ENCODE measurements at regions not wholly inside any gene's neighbourhood (a gene's known extent, or its start where the extent isn't known, plus 50 kb on each side); places are given as distances from the start of the nearest gene placed in this dataset.
A peak's percentile ranks its signal among the peaks of the same experiment; 100 is the strongest.

DNA sequence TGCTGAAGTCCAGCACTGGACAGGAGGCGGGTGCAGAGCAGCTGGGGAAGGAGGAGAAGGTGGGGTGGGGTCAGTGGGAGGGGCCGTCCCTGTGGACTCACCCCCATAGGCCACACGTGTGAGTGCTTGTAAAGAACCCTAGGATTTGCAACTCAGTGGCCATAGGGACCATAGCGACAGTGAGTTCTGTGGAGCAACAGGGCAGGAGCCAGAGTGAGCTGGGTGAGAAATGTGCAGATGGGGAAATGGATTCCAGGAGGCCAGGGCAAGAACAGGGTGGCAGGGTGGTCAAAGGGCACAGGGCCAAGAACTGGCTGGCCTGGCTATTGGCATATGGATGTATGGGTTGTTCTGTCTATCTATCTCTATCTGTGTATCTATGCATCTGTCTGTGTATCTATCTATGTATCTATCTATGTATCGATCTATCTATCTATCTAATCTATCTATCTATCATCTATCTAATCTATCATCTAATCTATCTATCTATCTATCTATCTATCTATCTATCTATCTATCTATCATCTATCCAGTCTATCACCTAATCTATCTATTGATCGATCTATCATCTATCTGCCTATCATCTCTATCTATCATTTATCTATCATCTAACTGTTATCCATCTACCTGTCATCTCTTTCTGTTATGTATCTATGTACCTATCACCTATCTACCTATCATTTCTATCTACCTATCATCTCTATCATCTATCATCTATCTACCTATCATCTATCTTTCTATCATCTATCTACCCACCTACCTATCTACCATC is 889.0 kb downstream of the TBC1D22A start:
- DNase-seq (ENCODE audit: insufficient read length, low spot score) (no peak), FAIRE-seq (no peak)
- no peak for TF ChIP-seq POLR2AphosphoS5 (IDR thresholded peaks at IDR 0.05; ENCODE audit: low read depth, low read length)
- TF ChIP-seq PAX5 (IDR thresholded peaks at IDR 0.05; ENCODE audit: insufficient read depth, low read length, severe bottlenecking) = no peak
- no peak for TF ChIP-seq POU2F2 (IDR thresholded peaks at IDR 0.05; ENCODE audit: low read depth, low read length)
- TF ChIP-seq POLR2A (IDR thresholded peaks at IDR 0.05; ENCODE audit: low read depth, low read length) = no peak
- no peak for TF ChIP-seq SPI1 (IDR thresholded peaks at IDR 0.05; ENCODE audit: low read depth, low read length)
- no peak for TF ChIP-seq TAF1 (IDR thresholded peaks at IDR 0.05; ENCODE audit: low read depth, low read length)

GRCh38 chr22:47647720-47648119 is 885.3 kb downstream of the TBC1D22A start:
- DNase-seq (ENCODE audit: insufficient read length, low spot score) = no peak
- FAIRE-seq = peak; percentile 9
- TF ChIP-seq SPI1 (IDR thresholded peaks at IDR 0.05; ENCODE audit: low read depth, low read length) = no peak
- no peak for TF ChIP-seq POLR2A (IDR thresholded peaks at IDR 0.05; ENCODE audit: low read depth, low read length)

- FAIRE-seq (no peak), DNase-seq (ENCODE audit: insufficient read length, low spot score) (no peak)
- TF ChIP-seq POLR2A (IDR thresholded peaks at IDR 0.05; ENCODE audit: low read depth, low read length) (no peak), SPI1 (IDR thresholded peaks at IDR 0.05; ENCODE audit: low read depth, low read length) (no peak), TAF1 (IDR thresholded peaks at IDR 0.05; ENCODE audit: low read depth, low read length) (no peak)
Measured at GRCh38 chr22:47647181-47647580, 884.7 kb downstream of the TBC1D22A start.

DNA sequence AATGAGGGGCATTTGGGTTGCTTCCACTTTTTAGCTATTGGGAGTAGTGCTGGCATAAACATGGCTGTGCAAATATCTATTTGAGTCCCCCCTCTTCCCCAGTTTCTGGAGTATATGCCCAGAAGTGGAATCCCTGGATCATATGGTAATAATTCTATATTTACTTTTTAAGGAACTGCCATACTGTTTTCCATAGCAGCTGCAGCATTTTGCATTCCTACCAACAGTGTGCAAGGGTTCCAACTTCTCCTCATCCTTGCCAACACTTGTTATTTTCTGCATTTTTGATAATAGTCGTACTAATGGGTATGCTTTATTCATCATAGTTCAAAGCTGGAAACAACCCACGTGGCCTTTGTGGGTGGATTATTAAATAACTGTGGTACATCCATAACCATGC is 883.5 kb downstream of the TBC1D22A start:
- DNase-seq (ENCODE audit: insufficient read length, low spot score) = no peak
- TF ChIP-seq POLR2A (IDR thresholded peaks at IDR 0.05; ENCODE audit: low read depth, low read length) (no peak), POU2F2 (IDR thresholded peaks at IDR 0.05; ENCODE audit: low read depth, low read length) (no peak), TAF1 (IDR thresholded peaks at IDR 0.05; ENCODE audit: low read depth, low read length) (no peak), PAX5 (IDR thresholded peaks at IDR 0.05; ENCODE audit: insufficient read depth, low read length, severe bottlenecking) (no peak), POLR2AphosphoS5 (IDR thresholded peaks at IDR 0.05; ENCODE audit: low read depth, low read length) (no peak), SPI1 (IDR thresholded peaks at IDR 0.05; ENCODE audit: low read depth, low read length) (no peak)
- FAIRE-seq = no peak

DNA sequence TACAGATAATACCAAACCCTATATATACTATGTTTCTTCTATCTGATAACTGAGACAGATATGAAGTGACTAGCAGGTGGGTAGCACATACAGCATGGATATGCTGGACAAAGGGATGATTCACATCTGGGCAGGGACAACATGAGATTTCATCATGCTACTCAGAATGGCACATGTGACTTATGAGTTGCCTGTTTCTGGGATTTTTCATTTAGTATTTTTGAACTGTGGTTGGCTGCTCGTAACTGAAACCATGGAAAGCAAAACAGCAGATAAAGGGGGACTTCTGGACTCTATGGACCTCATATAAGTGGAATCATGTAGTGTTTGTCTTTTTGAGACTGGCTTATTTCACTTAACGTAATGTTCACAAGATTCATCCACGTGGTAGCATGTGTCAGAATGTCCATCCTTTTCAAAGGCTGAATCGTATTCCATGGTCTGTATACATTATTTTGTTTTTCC is 883.0 kb downstream of the TBC1D22A start:
- DNase-seq (ENCODE audit: insufficient read length, low spot score) = no peak
- no peak for TF ChIP-seq POLR2A (IDR thresholded peaks at IDR 0.05; ENCODE audit: low read depth, low read length)
- TF ChIP-seq POU2F2 (IDR thresholded peaks at IDR 0.05; ENCODE audit: low read depth, low read length) = no peak
- no peak for TF ChIP-seq POLR2AphosphoS5 (IDR thresholded peaks at IDR 0.05; ENCODE audit: low read depth, low read length)
- no peak for TF ChIP-seq PAX5 (IDR thresholded peaks at IDR 0.05; ENCODE audit: insufficient read depth, low read length, severe bottlenecking)
- TF ChIP-seq TAF1 (IDR thresholded peaks at IDR 0.05; ENCODE audit: low read depth, low read length) = no peak
- TF ChIP-seq SPI1 (IDR thresholded peaks at IDR 0.05; ENCODE audit: low read depth, low read length) = no peak
- FAIRE-seq = no peak

GRCh38 chr22:47634347-47634746 is 871.9 kb downstream of the TBC1D22A start:
- FAIRE-seq = no peak
- DNase-seq (ENCODE audit: insufficient read length, low spot score) = no peak
- no peak for TF ChIP-seq SPI1 (IDR thresholded peaks at IDR 0.05; ENCODE audit: low read depth, low read length)
- no peak for TF ChIP-seq PAX5 (IDR thresholded peaks at IDR 0.05; ENCODE audit: insufficient read depth, low read length, severe bottlenecking)
- TF ChIP-seq POU2F2 (IDR thresholded peaks at IDR 0.05; ENCODE audit: low read depth, low read length) = no peak
- no peak for TF ChIP-seq POLR2A (IDR thresholded peaks at IDR 0.05; ENCODE audit: low read depth, low read length)

DNA sequence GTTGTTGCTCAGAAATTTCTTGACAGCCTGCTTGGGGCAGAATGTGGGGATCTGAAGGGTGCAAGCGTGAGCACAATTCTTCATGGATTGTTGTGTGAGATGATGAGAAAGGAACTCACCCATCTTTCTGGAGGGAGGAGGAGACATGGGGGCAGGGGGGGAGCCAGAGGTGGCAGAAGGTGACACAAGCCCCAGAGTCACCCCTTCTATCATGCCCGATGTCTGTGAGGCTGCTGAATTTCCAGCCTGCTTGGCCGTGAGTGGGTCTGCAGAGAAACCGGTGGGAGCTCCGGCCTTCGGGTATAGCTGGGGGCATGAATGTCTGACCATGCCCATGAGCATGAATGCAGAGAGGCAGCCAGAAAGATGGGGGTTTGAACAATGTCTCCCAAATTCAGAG is 870.7 kb downstream of the TBC1D22A start:
- FAIRE-seq = no peak

DNA sequence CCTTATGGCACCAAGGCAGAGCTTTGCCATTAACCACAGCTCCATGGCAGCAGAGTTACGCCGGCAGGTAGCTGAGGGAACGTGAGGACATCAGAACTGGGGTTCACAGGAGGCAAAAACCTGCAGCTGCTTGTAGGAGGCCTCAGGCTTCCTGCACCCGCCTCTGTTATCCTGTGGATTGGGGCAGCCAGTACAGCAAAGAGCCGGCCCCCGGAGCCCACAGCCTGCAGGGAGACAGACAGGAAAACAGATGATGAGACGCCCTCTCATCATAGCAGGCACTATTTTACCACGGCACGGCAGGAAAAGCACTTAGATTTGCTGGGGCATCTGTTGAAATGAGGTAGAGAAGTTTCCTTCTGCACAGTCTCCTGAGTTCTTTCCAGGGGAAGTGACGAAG is 870.3 kb downstream of the TBC1D22A start:
- DNase-seq (ENCODE audit: insufficient read length, low spot score) (no peak), FAIRE-seq (no peak)
- no peak for TF ChIP-seq SPI1 (IDR thresholded peaks at IDR 0.05; ENCODE audit: low read depth, low read length)
- no peak for TF ChIP-seq POLR2AphosphoS5 (IDR thresholded peaks at IDR 0.05; ENCODE audit: low read depth, low read length)
- no peak for TF ChIP-seq PAX5 (IDR thresholded peaks at IDR 0.05; ENCODE audit: insufficient read depth, low read length, severe bottlenecking)
- TF ChIP-seq POU2F2 (IDR thresholded peaks at IDR 0.05; ENCODE audit: low read depth, low read length) = no peak
- TF ChIP-seq POLR2A (IDR thresholded peaks at IDR 0.05; ENCODE audit: low read depth, low read length) = no peak
- no peak for TF ChIP-seq TAF1 (IDR thresholded peaks at IDR 0.05; ENCODE audit: low read depth, low read length)

More for the DNA sequence above, 870.7 kb downstream of the TBC1D22A start:
- DNase-seq (ENCODE audit: insufficient read length, low spot score) = no peak
- TF ChIP-seq POLR2A (IDR thresholded peaks at IDR 0.05; ENCODE audit: low read depth, low read length) (no peak), TAF1 (IDR thresholded peaks at IDR 0.05; ENCODE audit: low read depth, low read length) (no peak), SPI1 (IDR thresholded peaks at IDR 0.05; ENCODE audit: low read depth, low read length) (no peak), POU2F2 (IDR thresholded peaks at IDR 0.05; ENCODE audit: low read depth, low read length) (no peak), PAX5 (IDR thresholded peaks at IDR 0.05; ENCODE audit: insufficient read depth, low read length, severe bottlenecking) (no peak), POLR2AphosphoS5 (IDR thresholded peaks at IDR 0.05; ENCODE audit: low read depth, low read length) (no peak)

GRCh38 chr22:47631571-47632102 is 869.2 kb downstream of the TBC1D22A start:
- TF ChIP-seq POU2F2 (IDR thresholded peaks at IDR 0.05; ENCODE audit: low read depth, low read length) (no peak), PAX5 (IDR thresholded peaks at IDR 0.05; ENCODE audit: insufficient read depth, low read length, severe bottlenecking) (no peak), POLR2A (IDR thresholded peaks at IDR 0.05; ENCODE audit: low read depth, low read length) (no peak), POLR2AphosphoS5 (IDR thresholded peaks at IDR 0.05; ENCODE audit: low read depth, low read length) (no peak), TAF1 (IDR thresholded peaks at IDR 0.05; ENCODE audit: low read depth, low read length) (no peak), SPI1 (IDR thresholded peaks at IDR 0.05; ENCODE audit: low read depth, low read length) (no peak)
- DNase-seq (ENCODE audit: insufficient read length, low spot score) = no peak
- FAIRE-seq = no peak

Measured in GM12891 (cell line).